Keratinocyte (primary cell): ENCODE measurements at regions not wholly inside any gene's neighbourhood (a gene's known extent, or its start where the extent isn't known, plus 50 kb on each side); places are given as distances from the start of the nearest gene placed in this dataset.
"Not testable (repeated sequence)": the region's sequence is repeated elsewhere in the genome, so short reads cannot be mapped to it uniquely, and the experiment has no call there.

Experiments
- DNase-seq: peaks from one replicate; pipeline ENCODE4 v3.0.0-alpha.2; 2011; ENCODE audit warnings: low read depth, missing footprints, low spot score
- FAIRE-seq: peaks from 2 replicates; lab custom pipeline; 2011; peaks lifted over from hg19 to GRCh38; lab: Jason Lieb, UNC
- H2AFZ ChIP-seq: 2 replicates; pipeline ENCODE4 v1.6.0; 2012; ENCODE audit warnings: low read length, control low read depth, inconsistent platforms; ENCODE audit not compliant: control insufficient read depth
- H3K27ac ChIP-seq: 2 replicates; pipeline ENCODE4 v1.5.1; 2011; ENCODE audit warnings: low read length; ENCODE audit not compliant: control insufficient read depth, insufficient read depth
- H3K27me3 ChIP-seq: 3 replicates; pipeline ENCODE4 v1.6.0; 2011; ENCODE audit warnings: low read length; ENCODE audit not compliant: control insufficient read depth, insufficient read depth; ENCODE audit errors: extremely low read depth
- H3K36me3 ChIP-seq, 2 experiments: 2 replicates in 1 of 2; 3 replicates in 1 of 2; pipeline ENCODE4 v1.5.1; 2011; ENCODE audit warnings: low read length in 2 of 2, mild to moderate bottlenecking in 1 of 2; ENCODE audit not compliant: control insufficient read depth in 2 of 2, insufficient read depth in 2 of 2; ENCODE audit errors: extremely low read depth in 1 of 2
- H3K4me1 ChIP-seq: 3 replicates; pipeline ENCODE4 v1.5.1; 2011; ENCODE audit warnings: low read length; ENCODE audit not compliant: control insufficient read depth, insufficient read depth; ENCODE audit errors: extremely low read depth
- H3K4me2 ChIP-seq: 3 replicates; pipeline ENCODE4 v1.6.0; 2011; ENCODE audit warnings: low read depth, low read length; ENCODE audit not compliant: control insufficient read depth, insufficient read depth; ENCODE audit errors: extremely low read depth
- H3K4me3 ChIP-seq, 3 experiments: fragments of 200-600 bp in 1 of 3; sonication (generic) in 1 of 3; 2 replicates in 2 of 3; 3 replicates in 1 of 3; pipeline ENCODE4 v1.5.1; 2011 to 2016; ENCODE audit warnings: low read length in 3 of 3, mild to moderate bottlenecking in 3 of 3, control low read depth in 2 of 3, inconsistent platforms in 1 of 3, low read depth in 1 of 3, mixed read lengths in 1 of 3, mixed run types in 1 of 3, moderate library complexity in 1 of 3; ENCODE audit not compliant: control insufficient read depth in 2 of 3, insufficient read depth in 2 of 3; ENCODE audit errors: extremely low read depth in 1 of 3
- H3K79me2 ChIP-seq: 2 replicates; pipeline ENCODE4 v1.6.0; 2012; ENCODE audit warnings: low read length; ENCODE audit not compliant: control insufficient read depth, insufficient read depth
- H3K9ac ChIP-seq: 3 replicates; pipeline ENCODE4 v1.6.0; 2011; ENCODE audit warnings: low read length; ENCODE audit not compliant: control insufficient read depth, insufficient read depth; ENCODE audit errors: extremely low read depth
- H3K9me1 ChIP-seq: 3 replicates; pipeline ENCODE4 v1.6.0; 2011; ENCODE audit warnings: low read length; ENCODE audit not compliant: control insufficient read depth, insufficient read depth; ENCODE audit errors: extremely low read depth
- H3K9me3 ChIP-seq: 2 replicates; pipeline ENCODE4 v1.5.1; 2012; ENCODE audit warnings: low read depth, low read length; ENCODE audit not compliant: control insufficient read depth
- H4K20me1 ChIP-seq: 3 replicates; pipeline ENCODE4 v1.6.0; 2011; ENCODE audit warnings: low read length; ENCODE audit not compliant: control insufficient read depth, insufficient read depth; ENCODE audit errors: extremely low read depth
- CTCF ChIP-seq, 3 experiments: IDR thresholded peaks in 1 of 3; conservative IDR thresholded peaks in 1 of 3; optimal IDR thresholded peaks in 1 of 3; 2 replicates in 2 of 3; 3 replicates in 1 of 3; pipeline versions ENCODE3 to v1.5.1; 2011; ENCODE audit warnings: low read length in 3 of 3, mild to moderate bottlenecking in 3 of 3, moderate library complexity in 2 of 3, control low read depth in 1 of 3, inconsistent platforms in 1 of 3; ENCODE audit not compliant: insufficient read depth in 2 of 3; ENCODE audit errors: extremely low read depth in 1 of 3
- EZH2 ChIP-seq: IDR thresholded peaks from one replicate; pipeline ENCODE4 v1.6.1; 2012; ENCODE audit warnings: inconsistent platforms, mild to moderate bottlenecking, low read length, moderate library complexity
- dilution Hi-C: fragments of 300-500 bp; cut with MboI; formaldehyde crosslinking; loops from one replicate; pipeline ENCODE4 v1.7.0; 2020; ENCODE audit warnings: low sequenced_read_pairs; ENCODE audit not compliant: extremely low pct_ligation_motif_present

- Histone ChIP-seq H3K27ac (no peak overlapping the region), H3K79me2 (no peaks in the 10 kb centered on the region), H3K4me3 (no peak overlapping the region), H3K9ac (no peak overlapping the region), H3K4me1 (peaks cover 4% of the 10 kb centered on the region), H3K36me3 (no peaks in the 10 kb centered on the region), H3K4me2 (no peak overlapping the region), H3K9me1 (no peaks in the 10 kb centered on the region), H4K20me1 (no peaks in the 10 kb centered on the region), H2AFZ (no peak overlapping the region), H3K9me3 (no peaks in the 10 kb centered on the region), H3K27me3 (no peaks in the 10 kb centered on the region)
- no peak for TF ChIP-seq EZH2
- no peak for TF ChIP-seq CTCF (optimal IDR thresholded peaks at IDR 0.05 in 1 of 3, IDR thresholded peaks at IDR 0.05 in 1 of 3, conservative IDR thresholded peaks at IDR 0.05 in 1 of 3; ENCODE audit: extremely low read depth in 1 of 3, insufficient read depth in 2 of 3, low read length in 3 of 3)
- FAIRE-seq: no peak
- DNase-seq: no peak
- dilution Hi-C loops: no loop called here
These were observed 71.8 kb upstream of the CITED2 start for GRCh38 chr6:139446138-139446715.

- H3K79me2 ChIP-seq, H3K4me3 ChIP-seq, H3K36me3 ChIP-seq, H3K9me1 ChIP-seq, FAIRE-seq, H4K20me1 ChIP-seq, dilution Hi-C loops, H3K9ac ChIP-seq, H3K4me1 ChIP-seq, DNase-seq, H3K27me3 ChIP-seq, H3K4me2 ChIP-seq, H3K27ac ChIP-seq, H2AFZ ChIP-seq, H3K9me3 ChIP-seq: not testable (repeated sequence)
These were observed 69.9 kb upstream of the CITED2 start for GRCh38 chr6:139444273-139444787.
